Mesothelial cell of epicardium (in vitro differentiated cells): ENCODE measurements at regions not wholly inside any gene's neighbourhood (a gene's known extent, or its start where the extent isn't known, plus 50 kb on each side); places are given as distances from the start of the nearest gene placed in this dataset.

Experiments
- DNase-seq, 2 experiments: peaks; one replicate each; pipeline ENCODE4 v3.0.0; 2021; ENCODE audit warnings: low spot score in 2 of 2; ENCODE audit not compliant: unreplicated experiment in 2 of 2
- H3K27ac Mint-ChIP-seq: 2 replicates; pipeline ENCODE4 v1.8.0; 2021; ENCODE audit warnings: mixed read lengths
- H3K27me3 Mint-ChIP-seq: 2 replicates; pipeline ENCODE4 v1.8.0; 2021; ENCODE audit warnings: low read depth, mixed read lengths
- H3K36me3 Mint-ChIP-seq: 2 replicates; pipeline ENCODE4 v1.8.0; 2021; ENCODE audit warnings: mixed read lengths
- H3K4me1 Mint-ChIP-seq: 2 replicates; pipeline ENCODE4 v1.8.0; 2021; ENCODE audit warnings: mixed read lengths
- H3K4me3 Mint-ChIP-seq: 2 replicates; pipeline ENCODE4 v1.8.0; 2021; ENCODE audit warnings: mild to moderate bottlenecking, moderate library complexity, mixed read lengths
- H3K9me3 Mint-ChIP-seq: 2 replicates; pipeline ENCODE4 v1.8.0; 2021; ENCODE audit warnings: mixed read lengths
- TF ChIP-seq, protein P1 (sequence below): fragments of 200-600 bp; sonication (generic); IDR thresholded peaks from one replicate; pipeline ENCODE4 v1.5.0; 2021; ENCODE audit warnings: antibody characterized with exemption; ENCODE audit not compliant: unreplicated experiment

DNA sequence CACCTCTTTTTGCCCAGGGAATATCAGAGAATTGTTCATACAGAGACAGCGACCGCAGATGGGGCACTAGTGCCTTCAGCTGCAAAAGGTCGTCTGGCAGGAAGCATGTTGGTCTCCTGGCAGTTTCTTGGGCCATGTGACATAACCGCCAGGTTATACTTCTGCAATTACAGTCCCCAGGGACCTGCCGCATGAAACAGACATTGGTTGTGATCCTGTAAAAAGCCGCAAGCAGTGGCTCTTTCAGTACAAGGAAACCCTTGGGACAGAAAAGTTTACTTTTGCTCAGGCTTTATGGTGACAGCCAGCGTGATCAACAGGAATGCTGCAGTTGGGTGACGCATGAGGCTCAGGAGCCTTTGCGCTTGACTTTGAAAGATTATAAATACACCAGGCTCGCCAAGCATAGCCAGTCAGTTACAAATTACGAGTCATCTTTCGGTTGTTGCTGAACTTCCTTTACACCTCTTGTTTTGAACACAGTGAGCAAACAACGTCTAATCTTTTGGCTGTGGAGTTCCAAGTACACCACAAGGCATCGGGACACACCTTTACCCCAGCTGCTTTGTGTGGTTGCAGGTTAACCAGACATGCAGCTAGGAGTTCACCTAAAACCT, 50.5 kb upstream of the UBE2L5 start:
- H3K27ac Mint-ChIP-seq = no peak overlapping the region
- peaks cover 5% of the 10 kb centered on the region for H3K4me1 Mint-ChIP-seq
- TF ChIP-seq, protein P1, sequence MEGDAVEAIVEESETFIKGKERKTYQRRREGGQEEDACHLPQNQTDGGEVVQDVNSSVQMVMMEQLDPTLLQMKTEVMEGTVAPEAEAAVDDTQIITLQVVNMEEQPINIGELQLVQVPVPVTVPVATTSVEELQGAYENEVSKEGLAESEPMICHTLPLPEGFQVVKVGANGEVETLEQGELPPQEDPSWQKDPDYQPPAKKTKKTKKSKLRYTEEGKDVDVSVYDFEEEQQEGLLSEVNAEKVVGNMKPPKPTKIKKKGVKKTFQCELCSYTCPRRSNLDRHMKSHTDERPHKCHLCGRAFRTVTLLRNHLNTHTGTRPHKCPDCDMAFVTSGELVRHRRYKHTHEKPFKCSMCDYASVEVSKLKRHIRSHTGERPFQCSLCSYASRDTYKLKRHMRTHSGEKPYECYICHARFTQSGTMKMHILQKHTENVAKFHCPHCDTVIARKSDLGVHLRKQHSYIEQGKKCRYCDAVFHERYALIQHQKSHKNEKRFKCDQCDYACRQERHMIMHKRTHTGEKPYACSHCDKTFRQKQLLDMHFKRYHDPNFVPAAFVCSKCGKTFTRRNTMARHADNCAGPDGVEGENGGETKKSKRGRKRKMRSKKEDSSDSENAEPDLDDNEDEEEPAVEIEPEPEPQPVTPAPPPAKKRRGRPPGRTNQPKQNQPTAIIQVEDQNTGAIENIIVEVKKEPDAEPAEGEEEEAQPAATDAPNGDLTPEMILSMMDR = no peak
- no peak for DNase-seq
- H3K9me3 Mint-ChIP-seq = no peaks in the 10 kb centered on the region
- H3K36me3 Mint-ChIP-seq = no peaks in the 10 kb centered on the region
- no peak overlapping the region for H3K4me3 Mint-ChIP-seq
- no peaks in the 10 kb centered on the region for H3K27me3 Mint-ChIP-seq
